Activated T-cell treated with anti-CD3 and anti-CD28 coated beads for 24 hours (primary cell): ENCODE measurements at regions not wholly inside any gene's neighbourhood (a gene's known extent, or its start where the extent isn't known, plus 50 kb on each side); places are given as distances from the start of the nearest gene placed in this dataset.

Experiments used
- DNase-seq: peaks from one replicate; pipeline ENCODE4 v3.0.0-alpha.2; 2020; ENCODE audit warnings: low read depth

GRCh38 chr21:14722841-14723483, 176.8 kb upstream of the SAMSN1 start:
- DNase-seq: no peak

- no peak for DNase-seq
Measured at GRCh38 chr21:14720237-14720636, 174.1 kb upstream of the SAMSN1 start.

GRCh38 chr21:14718951-14719350, 172.8 kb upstream of the SAMSN1 start:
- no peak for DNase-seq

GRCh38 chr21:14716761-14717396, 170.8 kb upstream of the SAMSN1 start:
- DNase-seq: no peak

GRCh38 chr21:14713109-14713508, 167.0 kb upstream of the SAMSN1 start:
- DNase-seq: no peak

- DNase-seq: no peak
Measured at GRCh38 chr21:14712121-14712715, 166.1 kb upstream of the SAMSN1 start.

- DNase-seq: no peak
Measured at GRCh38 chr21:14711287-14711686, 165.2 kb upstream of the SAMSN1 start.

- no peak for DNase-seq
Measured at GRCh38 chr21:14707511-14708020, 161.5 kb upstream of the SAMSN1 start.

GRCh38 chr21:14706712-14707510, 160.8 kb upstream of the SAMSN1 start:
- no peak for DNase-seq

- no peak for DNase-seq
Measured at GRCh38 chr21:14699433-14700407, 153.6 kb upstream of the SAMSN1 start.

- no peak for DNase-seq
Measured at GRCh38 chr21:14697769-14698168, 151.7 kb upstream of the SAMSN1 start.

GRCh38 chr21:14694817-14695216, 148.7 kb upstream of the SAMSN1 start:
- no peak for DNase-seq

GRCh38 chr21:14693997-14694396, 147.9 kb upstream of the SAMSN1 start:
- DNase-seq: no peak

GRCh38 chr21:14691914-14692313, 145.8 kb upstream of the SAMSN1 start:
- DNase-seq: no peak

- DNase-seq: no peak
Measured at GRCh38 chr21:14690886-14691285, 144.8 kb upstream of the SAMSN1 start.

GRCh38 chr21:14688936-14689335, 142.8 kb upstream of the SAMSN1 start:
- no peak for DNase-seq

GRCh38 chr21:14688412-14688811, 142.3 kb upstream of the SAMSN1 start:
- no peak for DNase-seq

GRCh38 chr21:14687268-14687625, 141.1 kb upstream of the SAMSN1 start:
- no peak for DNase-seq

GRCh38 chr21:14686466-14687267, 140.6 kb upstream of the SAMSN1 start:
- no peak for DNase-seq

GRCh38 chr21:14685568-14685967, 139.5 kb upstream of the SAMSN1 start:
- DNase-seq: no peak

GRCh38 chr21:14684071-14684470, 138.0 kb upstream of the SAMSN1 start:
- DNase-seq: no peak
